ENCODE measurements at regions not wholly inside any gene's neighbourhood (a gene's known extent, or its start where the extent isn't known, plus 50 kb on each side); places are given as distances from the start of the nearest gene placed in this dataset.

- H3K4me3 ChIP-seq, result no peak overlapping the region
- H3K27ac ChIP-seq, result no peak overlapping the region
- no peaks in the 10 kb centered on the region for H3K9me3 ChIP-seq
- no peaks in the 10 kb centered on the region for H3K36me3 ChIP-seq
- 91 to 93% (median 92%) methylated on average over 1 of the region's 1 CpG for WGBS, 3 donors
- no peaks in the 10 kb centered on the region for H3K4me1 ChIP-seq (ENCODE audit: insufficient read depth)
- TF ChIP-seq POLR2A (IDR thresholded peaks at IDR 0.05) (no peak), EP300 (IDR thresholded peaks at IDR 0.05) (no peak)
- TF ChIP-seq, protein P1, sequence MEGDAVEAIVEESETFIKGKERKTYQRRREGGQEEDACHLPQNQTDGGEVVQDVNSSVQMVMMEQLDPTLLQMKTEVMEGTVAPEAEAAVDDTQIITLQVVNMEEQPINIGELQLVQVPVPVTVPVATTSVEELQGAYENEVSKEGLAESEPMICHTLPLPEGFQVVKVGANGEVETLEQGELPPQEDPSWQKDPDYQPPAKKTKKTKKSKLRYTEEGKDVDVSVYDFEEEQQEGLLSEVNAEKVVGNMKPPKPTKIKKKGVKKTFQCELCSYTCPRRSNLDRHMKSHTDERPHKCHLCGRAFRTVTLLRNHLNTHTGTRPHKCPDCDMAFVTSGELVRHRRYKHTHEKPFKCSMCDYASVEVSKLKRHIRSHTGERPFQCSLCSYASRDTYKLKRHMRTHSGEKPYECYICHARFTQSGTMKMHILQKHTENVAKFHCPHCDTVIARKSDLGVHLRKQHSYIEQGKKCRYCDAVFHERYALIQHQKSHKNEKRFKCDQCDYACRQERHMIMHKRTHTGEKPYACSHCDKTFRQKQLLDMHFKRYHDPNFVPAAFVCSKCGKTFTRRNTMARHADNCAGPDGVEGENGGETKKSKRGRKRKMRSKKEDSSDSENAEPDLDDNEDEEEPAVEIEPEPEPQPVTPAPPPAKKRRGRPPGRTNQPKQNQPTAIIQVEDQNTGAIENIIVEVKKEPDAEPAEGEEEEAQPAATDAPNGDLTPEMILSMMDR (IDR thresholded peaks at IDR 0.05), result no peak
- DNase-seq, result no peak
- intact Hi-C loops (cut with DNase I), result no loop called here
- H3K27me3 ChIP-seq, result no peaks in the 10 kb centered on the region
Measured at GRCh38 chr4:138426786-138427185, 184.6 kb upstream of the SLC7A11 start.

DNA sequence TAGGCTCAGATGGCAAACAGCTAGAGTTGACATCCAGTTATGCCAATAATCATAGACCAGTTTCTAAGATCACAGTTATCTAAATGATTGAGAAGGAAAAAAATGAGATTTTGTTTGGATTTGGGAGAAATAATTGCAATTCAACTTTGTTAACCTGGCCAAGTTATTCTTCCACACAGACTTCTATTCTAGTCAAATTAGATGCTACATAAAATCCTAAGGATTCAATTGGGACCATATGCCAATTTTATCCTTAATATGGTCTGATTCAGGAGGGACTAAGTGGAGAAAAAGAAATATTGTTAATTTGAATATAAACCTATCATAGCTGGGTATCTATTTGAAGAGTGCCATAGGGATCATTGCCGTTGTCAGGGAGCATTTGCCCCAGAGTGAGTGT, 178.3 kb upstream of the SLC7A11 start:
- no peaks in the 10 kb centered on the region for H3K27me3 ChIP-seq
- no peaks in the 10 kb centered on the region for H3K4me1 ChIP-seq (ENCODE audit: insufficient read depth)
- no peaks in the 10 kb centered on the region for H3K9me3 ChIP-seq
- no peak overlapping the region for H3K27ac ChIP-seq
- H3K4me3 ChIP-seq, result no peak overlapping the region
- WGBS, 3 donors, result 86 to 94% (median 90%) methylated on average over 1 of the region's 1 CpG
- intact Hi-C loops (cut with DNase I), result no loop called here
- H3K36me3 ChIP-seq, result no peaks in the 10 kb centered on the region
- DNase-seq, result no peak
- TF ChIP-seq POLR2A (IDR thresholded peaks at IDR 0.05), result no peak
- no peak for TF ChIP-seq EP300 (IDR thresholded peaks at IDR 0.05)
- TF ChIP-seq, protein P1 (IDR thresholded peaks at IDR 0.05), result no peak

GRCh38 chr4:138414202-138414601, 172.1 kb upstream of the SLC7A11 start:
- Histone ChIP-seq H3K4me1 (ENCODE audit: insufficient read depth) (no peaks in the 10 kb centered on the region), H3K9me3 (no peaks in the 10 kb centered on the region), H3K27ac (no peak overlapping the region), H3K36me3 (no peaks in the 10 kb centered on the region), H3K4me3 (no peak overlapping the region), H3K27me3 (no peaks in the 10 kb centered on the region)
- DNase-seq, result no peak
- WGBS, 3 donors, result 76 to 84% (median 79%) methylated on average over 1 of the region's 1 CpG
- TF ChIP-seq, protein P1 (IDR thresholded peaks at IDR 0.05), result no peak
- TF ChIP-seq POLR2A (IDR thresholded peaks at IDR 0.05) (no peak), EP300 (IDR thresholded peaks at IDR 0.05) (no peak)
- intact Hi-C loops (cut with DNase I), result no loop called here

DNA sequence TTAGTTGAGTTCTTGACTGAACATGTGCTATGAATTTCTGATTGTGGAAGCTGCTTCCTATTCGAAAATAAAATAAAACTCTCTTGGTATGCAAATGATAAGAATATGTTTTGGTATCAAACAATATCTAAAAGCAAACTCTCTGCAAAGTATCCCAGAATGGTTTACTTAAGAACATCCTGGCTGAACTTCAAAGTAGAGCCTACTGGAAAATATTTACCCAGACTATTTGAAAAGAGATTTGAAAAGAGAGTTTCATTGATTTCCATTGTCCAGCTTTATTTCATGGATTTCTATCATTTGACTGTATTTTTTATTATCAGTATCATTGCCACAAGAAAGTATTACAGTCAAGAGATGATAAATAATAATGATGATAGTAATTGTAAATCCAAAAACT, 171.1 kb upstream of the SLC7A11 start:
- no peak for DNase-seq
- WGBS, 3 donors, result 5 to 18% (median 17%) methylated on average over 1 of the region's 1 CpG
- H3K36me3 ChIP-seq, result no peaks in the 10 kb centered on the region
- no peak overlapping the region for H3K4me3 ChIP-seq
- no peaks in the 10 kb centered on the region for H3K4me1 ChIP-seq (ENCODE audit: insufficient read depth)
- no peaks in the 10 kb centered on the region for H3K27me3 ChIP-seq
- intact Hi-C loops (cut with DNase I), result no loop called here
- no peak overlapping the region for H3K27ac ChIP-seq
- no peaks in the 10 kb centered on the region for H3K9me3 ChIP-seq
- TF ChIP-seq, protein P1 (IDR thresholded peaks at IDR 0.05), result no peak
- no peak for TF ChIP-seq EP300 (IDR thresholded peaks at IDR 0.05)
- TF ChIP-seq POLR2A (IDR thresholded peaks at IDR 0.05), result no peak

DNA sequence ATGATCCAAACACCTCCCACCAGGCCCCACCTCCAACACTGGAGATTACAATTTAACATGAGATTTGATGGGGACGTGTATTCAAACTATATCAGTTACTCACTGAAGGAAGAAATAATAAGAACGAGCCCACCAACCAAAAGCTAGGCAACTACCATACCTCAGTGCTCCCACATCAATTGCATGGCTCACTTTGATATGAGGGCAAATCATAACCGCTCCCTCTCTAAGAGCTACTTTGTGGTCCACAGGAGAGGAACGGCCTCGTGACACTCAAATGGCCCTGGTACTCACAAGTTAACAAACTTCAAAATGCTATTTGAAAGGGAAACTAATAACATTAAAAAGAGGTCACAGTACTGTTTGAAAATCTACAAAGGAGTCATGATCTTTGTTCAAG, 170.7 kb upstream of the SLC7A11 start:
- Histone ChIP-seq H3K4me1 (ENCODE audit: insufficient read depth) (no peaks in the 10 kb centered on the region), H3K27ac (no peak overlapping the region), H3K36me3 (no peaks in the 10 kb centered on the region), H3K27me3 (no peaks in the 10 kb centered on the region), H3K4me3 (no peak overlapping the region), H3K9me3 (no peaks in the 10 kb centered on the region)
- intact Hi-C loops (cut with DNase I), result no loop called here
- no peak for DNase-seq
- WGBS, 3 donors, result 37 to 62% (median 47%) methylated on average over 5 of the region's 5 CpGs
- no peak for TF ChIP-seq EP300 (IDR thresholded peaks at IDR 0.05)
- no peak for TF ChIP-seq POLR2A (IDR thresholded peaks at IDR 0.05)
- TF ChIP-seq, protein P1 (IDR thresholded peaks at IDR 0.05), result no peak
